Fibroblast of lung (primary cell): ENCODE measurements at regions not wholly inside any gene's neighbourhood (a gene's known extent, or its start where the extent isn't known, plus 50 kb on each side); places are given as distances from the start of the nearest gene placed in this dataset.

ENCODE experiments used
- DNase-seq, 2 donors: peaks; one replicate each; pipeline versions ENCODE4 v3.0.0 to v3.0.0-alpha.2; 2010; ENCODE audit warnings: low read depth in 2 of 2
- H2AFZ ChIP-seq: 2 replicates; pipeline ENCODE4 v1.5.1; 2012; ENCODE audit warnings: low read length, control low read depth, inconsistent platforms
- H3K27ac ChIP-seq: 2 replicates; pipeline ENCODE4 v1.5.1; 2011; ENCODE audit warnings: low read length, control low read depth; ENCODE audit not compliant: insufficient read depth
- H3K27me3 ChIP-seq: 2 replicates; pipeline ENCODE4 v1.5.1; 2011; ENCODE audit warnings: mild to moderate bottlenecking, low read length; ENCODE audit not compliant: control insufficient read depth, insufficient read depth
- H3K36me3 ChIP-seq: 2 replicates; pipeline ENCODE4 v1.5.1; 2011; ENCODE audit warnings: low read length; ENCODE audit not compliant: control insufficient read depth, insufficient read depth
- H3K4me1 ChIP-seq: 2 replicates; pipeline ENCODE4 v1.5.1; 2011; ENCODE audit warnings: low read length; ENCODE audit not compliant: control insufficient read depth, insufficient read depth; ENCODE audit errors: extremely low read depth
- H3K4me2 ChIP-seq: 2 replicates; pipeline ENCODE4 v1.5.1; 2011; ENCODE audit warnings: low read length, control low read depth; ENCODE audit not compliant: insufficient read depth; ENCODE audit errors: extremely low read depth
- H3K4me3 ChIP-seq, 4 experiments: fragments of 200-600 bp in 1 of 4; sonication (generic) in 1 of 4; replicated peaks in 1 of 4; 2 replicates each; pipeline ENCODE4 v1.5.1; 2011 to 2016; ENCODE audit warnings: low read length in 4 of 4, low read depth in 3 of 4, mild to moderate bottlenecking in 3 of 4, control low read depth in 2 of 4, inconsistent platforms in 1 of 4, mixed read lengths in 1 of 4; ENCODE audit not compliant: insufficient read depth in 1 of 4; ENCODE audit errors: control extremely low read depth in 1 of 4
- H3K79me2 ChIP-seq: 2 replicates; pipeline ENCODE4 v1.5.1; 2012; ENCODE audit warnings: mild to moderate bottlenecking, low read length, inconsistent platforms; ENCODE audit not compliant: control insufficient read depth, insufficient read depth
- H3K9ac ChIP-seq: 2 replicates; pipeline ENCODE4 v1.5.1; 2011; ENCODE audit warnings: mild to moderate bottlenecking, low read length, control low read depth; ENCODE audit not compliant: insufficient read depth
- H3K9me3 ChIP-seq: 2 replicates; pipeline ENCODE4 v1.5.1; 2012; ENCODE audit warnings: low read depth, low read length; ENCODE audit not compliant: control insufficient read depth, insufficient read depth
- H4K20me1 ChIP-seq: 2 replicates; pipeline ENCODE4 v1.5.1; 2011; ENCODE audit warnings: low read length; ENCODE audit not compliant: control insufficient read depth, insufficient read depth; ENCODE audit errors: extremely low read depth
- CTCF ChIP-seq, 2 donors: IDR thresholded peaks in 1 of 2; conservative IDR thresholded peaks in 1 of 2; 1 replicate in 1 of 2; 2 replicates in 1 of 2; pipeline ENCODE4 v1.5.1; 2011 to 2012; ENCODE audit warnings: low read length in 2 of 2, control low read depth in 1 of 2, inconsistent platforms in 1 of 2, low read depth in 1 of 2, mild to moderate bottlenecking in 1 of 2
- EZH2 ChIP-seq: IDR thresholded peaks from 2 replicates; pipeline ENCODE4 v1.5.1; 2012; ENCODE audit warnings: low read length, control low read depth, mild to moderate bottlenecking; ENCODE audit errors: missing control alignments

- TF ChIP-seq EZH2, result no peak
- peak; percentile 62 to 72 for TF ChIP-seq CTCF (conservative IDR thresholded peaks at IDR 0.05 in 1 of 2, IDR thresholded peaks at IDR 0.05 in 1 of 2; ENCODE audit: low read depth in 1 of 2, low read length in 2 of 2)
- H3K4me2 ChIP-seq, result no peak overlapping the region
- no peaks in the 10 kb centered on the region for H3K9me3 ChIP-seq
- no peak overlapping the region for H3K4me3 ChIP-seq
- H3K36me3 ChIP-seq, result no peaks in the 10 kb centered on the region
- H3K27ac ChIP-seq, result no peak overlapping the region
- H4K20me1 ChIP-seq, result no peaks in the 10 kb centered on the region
- peak; percentile 65 to 74 for DNase-seq
- no peak overlapping the region for H2AFZ ChIP-seq
- peaks cover 7% of the 10 kb centered on the region for H3K4me1 ChIP-seq
- no peaks in the 10 kb centered on the region for H3K79me2 ChIP-seq
- H3K27me3 ChIP-seq, result no peaks in the 10 kb centered on the region
- H3K9ac ChIP-seq, result no peak overlapping the region
Observed at GRCh38 chr11:11036848-11037732, 179.2 kb upstream of the ZBED5 start.

DNA sequence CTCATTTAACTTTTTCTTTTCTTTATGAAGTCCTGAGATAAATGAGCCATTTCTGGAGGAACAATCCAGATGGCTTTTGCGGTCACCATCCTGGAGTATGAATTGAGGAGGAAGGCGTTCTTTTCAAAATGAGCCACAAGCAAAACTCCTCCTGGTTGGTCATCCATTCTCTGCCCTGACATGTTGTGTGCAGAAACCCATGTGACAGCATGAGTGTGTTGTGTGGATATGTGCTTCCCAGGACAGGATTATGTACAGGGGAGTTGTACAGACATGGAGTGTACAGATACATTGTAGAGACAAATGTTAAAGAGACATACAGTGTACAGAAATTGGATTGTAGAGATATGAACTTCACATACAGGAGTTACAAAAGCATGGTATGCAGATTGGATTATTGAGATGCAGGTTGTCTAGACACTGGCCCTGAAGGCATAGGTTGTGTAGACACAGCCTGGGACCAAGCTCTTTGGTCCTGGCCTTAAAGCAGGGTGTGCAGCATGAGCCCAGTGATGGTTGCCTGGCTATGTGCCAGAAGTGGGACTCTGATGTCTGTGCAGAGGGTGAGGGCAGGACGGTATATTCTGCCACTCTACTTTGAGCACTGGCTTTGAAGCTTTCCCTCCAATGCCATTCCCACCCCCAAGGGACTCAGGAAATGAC, 178.5 kb upstream of the ZBED5 start:
- H2AFZ ChIP-seq, result no peak overlapping the region

More for the DNA sequence above, 178.5 kb upstream of the ZBED5 start:
- peaks cover 7% of the 10 kb centered on the region for H3K4me1 ChIP-seq
- no peaks in the 10 kb centered on the region for H3K79me2 ChIP-seq
- H3K27ac ChIP-seq, result no peak overlapping the region
- H3K4me2 ChIP-seq, result no peak overlapping the region
- H3K9me3 ChIP-seq, result no peaks in the 10 kb centered on the region
- H3K9ac ChIP-seq, result no peak overlapping the region
- TF ChIP-seq EZH2 (no peak), CTCF (conservative IDR thresholded peaks at IDR 0.05 in 1 of 2, IDR thresholded peaks at IDR 0.05 in 1 of 2; ENCODE audit: low read depth in 1 of 2, low read length in 2 of 2) (no peak)
- H3K27me3 ChIP-seq, result no peaks in the 10 kb centered on the region
- no peak overlapping the region for H3K4me3 ChIP-seq
- no peaks in the 10 kb centered on the region for H4K20me1 ChIP-seq
- H3K36me3 ChIP-seq, result no peaks in the 10 kb centered on the region
- no peak for DNase-seq
